ENCODE measurements at regions not wholly inside any gene's neighbourhood (a gene's known extent, or its start where the extent isn't known, plus 50 kb on each side); places are given as distances from the start of the nearest gene placed in this dataset.

DNA sequence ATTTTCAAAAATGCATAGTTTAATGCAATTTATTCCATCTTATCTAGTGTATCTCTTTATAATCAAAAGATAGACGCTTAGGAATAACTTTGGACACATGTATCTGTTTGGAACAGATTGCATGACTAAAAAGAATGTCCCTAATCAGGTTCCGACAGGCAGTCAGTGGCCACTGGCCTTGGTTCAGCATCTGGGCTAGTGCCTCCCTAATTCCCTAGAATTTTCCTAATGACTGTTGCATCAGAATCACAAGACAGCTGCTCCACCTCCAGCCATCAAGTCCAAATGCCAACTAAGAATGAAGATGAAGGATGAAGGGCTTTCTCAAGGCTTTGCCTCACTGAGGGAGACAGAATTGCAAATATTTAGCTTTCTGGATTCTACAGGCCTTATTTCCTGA is 173.8 kb downstream of the EFNB2 start:
- Histone ChIP-seq H2AFZ (no peak overlapping the region), H3K79me2 (ENCODE audit: insufficient read depth) (no peaks in the 10 kb centered on the region), H3K4me3 (no peak overlapping the region), H3K4me2 (ENCODE audit: unreplicated experiment) (no peak overlapping the region), H3K27ac (no peak overlapping the region), H4K20me1 (ENCODE audit: insufficient read depth) (no peaks in the 10 kb centered on the region), H3K4me1 (ENCODE audit: insufficient read depth) (no peaks in the 10 kb centered on the region), H3K9me3 (ENCODE audit: low read depth) (no peaks in the 10 kb centered on the region), H3F3A (ENCODE audit: insufficient read depth) (no peaks in the 10 kb centered on the region), H3K9ac (no peak overlapping the region), H3K27me3 (replicated peaks; ENCODE audit: insufficient read depth) (no peaks in the 10 kb centered on the region), H3K36me3 (ENCODE audit: low read depth) (no peaks in the 10 kb centered on the region), H3K9me2 (ENCODE audit: insufficient read depth) (no peaks in the 10 kb centered on the region)
- 16 to 28% methylated on average over 2 of the region's 2 CpGs for WGBS, 2 experiments (ENCODE audit: low coverage in 1 of 2, low lambda C conversion rate in 2 of 2, missing lambda C conversion rate in 2 of 2)
- in situ Hi-C loops (cut with MboI), result no loop called here
- TF ChIP-seq EZH2phosphoT487 (IDR thresholded peaks at IDR 0.05; ENCODE audit: insufficient read depth, low read depth) (no peak), EZH2 (IDR thresholded peaks at IDR 0.05; ENCODE audit: insufficient read depth, poor library complexity, severe bottlenecking) (no peak)
- no peak for DNase-seq

DNA sequence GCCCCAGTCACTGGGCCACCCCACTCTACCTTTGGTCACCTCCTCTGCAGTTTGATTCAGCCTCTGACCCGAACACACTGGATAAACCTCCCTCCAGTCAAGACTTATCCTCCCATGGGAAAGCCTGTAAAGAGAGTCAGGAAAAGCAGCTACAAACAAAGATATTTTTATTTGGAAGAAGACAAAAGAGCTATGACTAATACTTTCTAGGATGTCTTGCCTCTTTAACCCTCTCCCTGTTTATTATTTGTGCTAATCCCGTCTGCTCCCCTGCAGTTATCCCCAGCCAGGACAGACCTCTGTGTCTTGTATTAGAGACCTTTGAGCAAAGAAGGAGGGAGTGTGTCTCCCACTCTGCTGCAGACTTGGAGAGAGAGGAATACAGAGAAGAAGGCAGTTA is 178.3 kb downstream of the EFNB2 start:
- TF ChIP-seq EZH2phosphoT487 (IDR thresholded peaks at IDR 0.05; ENCODE audit: insufficient read depth, low read depth) (no peak), EZH2 (IDR thresholded peaks at IDR 0.05; ENCODE audit: insufficient read depth, poor library complexity, severe bottlenecking) (no peak)
- H3K27ac ChIP-seq, result no peak overlapping the region
- H3K79me2 ChIP-seq (ENCODE audit: insufficient read depth), result no peaks in the 10 kb centered on the region
- peak; percentile 23 for DNase-seq
- no peaks in the 10 kb centered on the region for H3K9me2 ChIP-seq (ENCODE audit: insufficient read depth)
- H4K20me1 ChIP-seq (ENCODE audit: insufficient read depth), result no peaks in the 10 kb centered on the region
- H3K4me2 ChIP-seq (ENCODE audit: unreplicated experiment), result no peak overlapping the region
- WGBS, 2 experiments (ENCODE audit: low coverage in 1 of 2, low lambda C conversion rate in 2 of 2, missing lambda C conversion rate in 2 of 2), result 4 to 7% methylated on average over 2 of the region's 2 CpGs
- in situ Hi-C loops (cut with MboI), result no loop called here
- 0 out of 2 replicates have a peak overlapping the region, but pooled peaks have one; percentile 19 for H2AFZ ChIP-seq
- H3K9ac ChIP-seq, result no peak overlapping the region
- no peaks in the 10 kb centered on the region for H3K4me1 ChIP-seq (ENCODE audit: insufficient read depth)
- no peaks in the 10 kb centered on the region for H3K36me3 ChIP-seq (ENCODE audit: low read depth)
- H3K9me3 ChIP-seq (ENCODE audit: low read depth), result no peaks in the 10 kb centered on the region
- H3F3A ChIP-seq (ENCODE audit: insufficient read depth), result no peaks in the 10 kb centered on the region
- H3K4me3 ChIP-seq, result no peak overlapping the region
- H3K27me3 ChIP-seq (replicated peaks; ENCODE audit: insufficient read depth), result no peaks in the 10 kb centered on the region

DNA sequence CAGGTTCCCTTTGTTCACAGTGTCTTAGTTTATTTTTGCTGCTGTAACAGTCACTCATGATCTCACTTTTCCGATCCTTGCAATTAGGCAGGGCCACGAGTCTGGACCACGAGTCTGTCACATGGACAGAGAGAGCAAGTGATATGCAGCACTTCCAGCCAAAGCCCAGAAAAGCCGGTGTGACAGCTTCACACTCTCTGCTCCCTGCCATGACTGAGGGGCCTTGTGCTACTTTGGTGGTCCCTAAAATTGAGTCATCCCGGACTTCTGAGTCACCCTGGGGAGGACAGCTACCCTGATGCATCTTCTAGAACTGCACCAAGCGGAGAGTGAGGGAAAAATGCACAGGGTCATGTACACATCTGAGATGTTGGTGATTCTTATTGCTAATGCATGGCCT is 179.6 kb downstream of the EFNB2 start:
- Histone ChIP-seq H3K4me2 (ENCODE audit: unreplicated experiment) (no peak overlapping the region), H3K79me2 (ENCODE audit: insufficient read depth) (no peaks in the 10 kb centered on the region), H3K9me2 (ENCODE audit: insufficient read depth) (no peaks in the 10 kb centered on the region), H3K27me3 (replicated peaks; ENCODE audit: insufficient read depth) (0 out of 2 replicates have a peak, but pooled peaks cover 2% of the 10 kb centered on the region), H3K9ac (no peak overlapping the region), H3K36me3 (ENCODE audit: low read depth) (no peaks in the 10 kb centered on the region), H3K4me1 (ENCODE audit: insufficient read depth) (no peaks in the 10 kb centered on the region), H4K20me1 (ENCODE audit: insufficient read depth) (no peaks in the 10 kb centered on the region), H2AFZ (no peak overlapping the region), H3K27ac (no peak overlapping the region), H3K9me3 (ENCODE audit: low read depth) (no peaks in the 10 kb centered on the region), H3F3A (ENCODE audit: insufficient read depth) (no peaks in the 10 kb centered on the region), H3K4me3 (no peak overlapping the region)
- in situ Hi-C loops (cut with MboI), result no loop called here
- WGBS, 2 experiments (ENCODE audit: low coverage in 1 of 2, low lambda C conversion rate in 2 of 2, missing lambda C conversion rate in 2 of 2), result 80 to 83% methylated on average over 6 of the region's 6 CpGs
- DNase-seq, result no peak
- TF ChIP-seq EZH2phosphoT487 (IDR thresholded peaks at IDR 0.05; ENCODE audit: insufficient read depth, low read depth) (no peak), EZH2 (IDR thresholded peaks at IDR 0.05; ENCODE audit: insufficient read depth, poor library complexity, severe bottlenecking) (no peak)

DNA sequence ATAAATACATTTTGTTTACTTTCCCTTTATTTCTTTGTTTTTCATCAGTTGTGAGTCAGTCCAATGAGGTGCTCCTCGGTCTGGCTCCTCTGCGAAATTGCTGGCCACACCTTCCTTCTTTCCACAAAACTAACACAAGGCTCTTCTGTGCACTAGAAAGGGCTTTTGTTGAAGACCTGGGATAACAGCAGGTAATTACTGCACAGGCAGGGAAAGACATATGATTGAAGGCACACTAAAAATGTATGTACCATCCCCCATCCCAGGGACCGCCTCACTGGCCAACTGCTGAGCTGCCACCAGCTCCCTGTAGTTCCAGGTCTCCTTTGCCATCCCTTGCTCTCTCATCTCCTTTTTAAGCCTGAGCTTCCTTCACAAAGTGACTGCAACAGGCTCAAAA is 180.5 kb downstream of the EFNB2 start:
- Histone ChIP-seq H3K79me2 (ENCODE audit: insufficient read depth) (no peaks in the 10 kb centered on the region), H2AFZ (no peak overlapping the region), H3F3A (ENCODE audit: insufficient read depth) (no peaks in the 10 kb centered on the region), H3K4me3 (no peak overlapping the region), H3K4me1 (ENCODE audit: insufficient read depth) (no peaks in the 10 kb centered on the region), H3K9ac (no peak overlapping the region), H3K9me3 (ENCODE audit: low read depth) (no peaks in the 10 kb centered on the region), H3K27ac (no peak overlapping the region), H3K9me2 (ENCODE audit: insufficient read depth) (no peaks in the 10 kb centered on the region), H4K20me1 (ENCODE audit: insufficient read depth) (no peaks in the 10 kb centered on the region), H3K4me2 (ENCODE audit: unreplicated experiment) (no peak overlapping the region), H3K27me3 (replicated peaks; ENCODE audit: insufficient read depth) (peaks cover 9% of the 10 kb centered on the region), H3K36me3 (ENCODE audit: low read depth) (no peaks in the 10 kb centered on the region)
- in situ Hi-C loops (cut with MboI), result no loop called here
- 90 to 94% methylated on average over 3 of the region's 3 CpGs for WGBS, 2 experiments (ENCODE audit: low coverage in 1 of 2, low lambda C conversion rate in 2 of 2, missing lambda C conversion rate in 2 of 2)
- no peak for TF ChIP-seq EZH2 (IDR thresholded peaks at IDR 0.05; ENCODE audit: insufficient read depth, poor library complexity, severe bottlenecking)
- TF ChIP-seq EZH2phosphoT487 (IDR thresholded peaks at IDR 0.05; ENCODE audit: insufficient read depth, low read depth), result no peak
- no peak for DNase-seq

DNA sequence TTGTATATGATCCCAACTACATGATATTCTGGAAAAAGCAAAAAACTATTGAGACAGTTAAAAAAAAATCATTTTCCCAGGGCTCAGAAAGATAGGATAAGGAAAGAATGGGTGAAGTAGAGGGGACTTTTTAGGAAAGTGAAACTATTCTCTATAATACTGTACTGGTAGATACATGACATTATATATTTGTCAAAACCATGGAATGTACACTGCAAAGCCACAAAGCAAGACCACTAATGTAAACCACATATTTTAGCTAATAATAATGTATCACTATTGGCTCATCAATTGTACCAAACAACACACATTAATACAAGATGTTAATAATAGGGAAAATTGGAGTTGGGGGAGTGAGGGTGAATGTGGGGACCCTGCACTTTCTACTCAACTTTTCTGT is 182.6 kb downstream of the EFNB2 start:
- Histone ChIP-seq H3K27ac (no peak overlapping the region), H3K4me2 (ENCODE audit: unreplicated experiment) (no peak overlapping the region), H3F3A (ENCODE audit: insufficient read depth) (no peaks in the 10 kb centered on the region), H3K9ac (no peak overlapping the region), H3K36me3 (ENCODE audit: low read depth) (no peaks in the 10 kb centered on the region), H3K4me3 (no peak overlapping the region), H4K20me1 (ENCODE audit: insufficient read depth) (no peaks in the 10 kb centered on the region), H2AFZ (no peak overlapping the region), H3K4me1 (ENCODE audit: insufficient read depth) (no peaks in the 10 kb centered on the region), H3K79me2 (ENCODE audit: insufficient read depth) (no peaks in the 10 kb centered on the region), H3K9me3 (ENCODE audit: low read depth) (no peaks in the 10 kb centered on the region), H3K27me3 (replicated peaks; ENCODE audit: insufficient read depth) (peaks cover 30% of the 10 kb centered on the region), H3K9me2 (ENCODE audit: insufficient read depth) (no peaks in the 10 kb centered on the region)
- TF ChIP-seq EZH2 (IDR thresholded peaks at IDR 0.05; ENCODE audit: insufficient read depth, poor library complexity, severe bottlenecking) (no peak), EZH2phosphoT487 (IDR thresholded peaks at IDR 0.05; ENCODE audit: insufficient read depth, low read depth) (no peak)
- DNase-seq, result no peak
- in situ Hi-C loops (cut with MboI), result no loop called here
